MM.1S (cell line): ENCODE measurements at regions not wholly inside any gene's neighbourhood (a gene's known extent, or its start where the extent isn't known, plus 50 kb on each side); places are given as distances from the start of the nearest gene placed in this dataset.

ENCODE experiments used
- EZH2 ChIP-seq: fragments of 300-600 bp; sonication (generic); optimal IDR thresholded peaks from 2 replicates; pipeline ENCODE3; 2017; ENCODE audit warnings: low read depth, mild to moderate bottlenecking, antibody characterized with exemption, low read length, mixed read lengths
- EZH2phosphoT487 ChIP-seq: fragments of 300-600 bp; sonication (generic); IDR thresholded peaks from 2 replicates; pipeline ENCODE4 v1.6.1; 2018; ENCODE audit warnings: antibody characterized with exemption, low read length
- TF ChIP-seq, protein P1 (sequence below): fragments of 300-600 bp; sonication (generic); IDR thresholded peaks from 2 replicates; pipeline ENCODE4 v1.5.1; 2016; ENCODE audit warnings: antibody characterized with exemption, low read length, mixed read lengths

DNA sequence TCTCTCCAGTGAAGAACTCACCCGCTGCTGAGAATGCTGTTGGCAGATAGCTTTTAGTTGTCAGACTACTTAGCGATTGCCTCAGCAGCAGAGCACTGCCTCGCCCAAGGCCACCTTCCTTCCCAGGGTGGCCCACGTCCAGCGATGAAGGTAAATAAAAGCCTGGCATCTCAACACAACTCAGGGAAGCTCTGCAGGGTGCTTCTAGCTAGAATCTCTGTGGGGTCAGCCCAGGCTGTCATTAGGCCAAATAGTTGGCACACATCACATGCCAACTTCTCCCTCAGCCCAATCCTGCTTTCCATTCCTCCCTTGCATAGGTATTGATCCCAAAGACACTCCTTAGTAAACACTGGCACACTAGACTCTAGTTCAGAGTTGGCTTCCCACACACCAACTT lies 368.1 kb upstream of the TMTC1 start:
- TF ChIP-seq, protein P1, sequence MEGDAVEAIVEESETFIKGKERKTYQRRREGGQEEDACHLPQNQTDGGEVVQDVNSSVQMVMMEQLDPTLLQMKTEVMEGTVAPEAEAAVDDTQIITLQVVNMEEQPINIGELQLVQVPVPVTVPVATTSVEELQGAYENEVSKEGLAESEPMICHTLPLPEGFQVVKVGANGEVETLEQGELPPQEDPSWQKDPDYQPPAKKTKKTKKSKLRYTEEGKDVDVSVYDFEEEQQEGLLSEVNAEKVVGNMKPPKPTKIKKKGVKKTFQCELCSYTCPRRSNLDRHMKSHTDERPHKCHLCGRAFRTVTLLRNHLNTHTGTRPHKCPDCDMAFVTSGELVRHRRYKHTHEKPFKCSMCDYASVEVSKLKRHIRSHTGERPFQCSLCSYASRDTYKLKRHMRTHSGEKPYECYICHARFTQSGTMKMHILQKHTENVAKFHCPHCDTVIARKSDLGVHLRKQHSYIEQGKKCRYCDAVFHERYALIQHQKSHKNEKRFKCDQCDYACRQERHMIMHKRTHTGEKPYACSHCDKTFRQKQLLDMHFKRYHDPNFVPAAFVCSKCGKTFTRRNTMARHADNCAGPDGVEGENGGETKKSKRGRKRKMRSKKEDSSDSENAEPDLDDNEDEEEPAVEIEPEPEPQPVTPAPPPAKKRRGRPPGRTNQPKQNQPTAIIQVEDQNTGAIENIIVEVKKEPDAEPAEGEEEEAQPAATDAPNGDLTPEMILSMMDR: no peak
- TF ChIP-seq EZH2: no peak
- TF ChIP-seq EZH2phosphoT487: no peak
